GM19452 (cell line): ENCODE measurements at regions not wholly inside any gene's neighbourhood (a gene's known extent, or its start where the extent isn't known, plus 50 kb on each side); places are given as distances from the start of the nearest gene placed in this dataset.
"Not testable (repeated sequence)": the region's sequence is repeated elsewhere in the genome, so short reads cannot be mapped to it uniquely, and the experiment has no call there.

Experiments
- ATAC-seq: cut with Tn5 transposase; IDR thresholded peaks from one replicate; pipeline ENCODE4 v1.9.1; 2021; ENCODE audit not compliant: unreplicated experiment

DNA sequence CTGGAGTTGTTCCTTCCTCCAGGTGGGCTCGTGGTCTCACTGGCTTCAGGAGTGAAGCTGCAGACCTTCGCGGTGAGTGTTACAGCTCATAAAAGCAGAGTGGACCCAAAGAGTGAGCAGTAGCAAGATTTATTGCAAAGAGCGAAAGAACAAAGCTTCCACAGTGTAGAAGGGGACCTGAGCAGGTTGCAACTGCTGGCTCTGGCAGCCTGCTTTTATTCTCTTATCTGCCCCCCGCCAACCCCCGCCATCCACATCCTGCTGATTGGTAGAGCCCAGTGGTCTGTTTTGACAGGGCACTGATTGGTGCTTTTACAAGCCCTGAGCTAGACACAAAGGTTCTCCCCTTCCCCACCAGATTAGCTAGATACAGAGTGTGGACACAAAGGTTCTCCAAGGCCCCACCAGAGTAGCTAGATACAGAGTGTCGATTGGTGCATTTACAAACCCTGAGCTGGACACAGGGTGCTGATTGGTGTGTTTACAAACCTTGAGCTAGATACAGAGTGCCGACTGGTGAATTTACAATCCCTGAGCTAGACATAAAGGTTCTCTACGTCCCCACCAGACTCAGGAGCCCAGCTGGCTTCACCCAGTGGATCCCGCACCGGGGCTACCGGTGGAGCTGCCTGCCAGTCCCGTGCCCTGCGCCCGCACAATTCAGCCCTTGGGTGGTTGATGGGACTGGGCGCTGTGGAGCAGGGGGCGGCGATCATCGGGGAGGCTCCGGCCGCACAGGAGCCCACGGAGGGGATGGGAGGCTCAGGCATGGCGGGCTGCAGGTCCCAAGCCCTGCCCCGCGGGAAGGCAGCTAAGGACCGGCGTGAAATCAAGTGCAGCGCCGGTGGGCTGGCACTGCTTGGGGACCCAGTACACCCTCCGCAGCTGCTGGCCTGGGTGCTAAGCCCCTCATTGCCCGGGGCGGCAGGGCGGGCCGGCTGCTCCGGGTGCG, 999.5 kb upstream of the SPRY2 start:
- ATAC-seq = not testable (repeated sequence)

DNA sequence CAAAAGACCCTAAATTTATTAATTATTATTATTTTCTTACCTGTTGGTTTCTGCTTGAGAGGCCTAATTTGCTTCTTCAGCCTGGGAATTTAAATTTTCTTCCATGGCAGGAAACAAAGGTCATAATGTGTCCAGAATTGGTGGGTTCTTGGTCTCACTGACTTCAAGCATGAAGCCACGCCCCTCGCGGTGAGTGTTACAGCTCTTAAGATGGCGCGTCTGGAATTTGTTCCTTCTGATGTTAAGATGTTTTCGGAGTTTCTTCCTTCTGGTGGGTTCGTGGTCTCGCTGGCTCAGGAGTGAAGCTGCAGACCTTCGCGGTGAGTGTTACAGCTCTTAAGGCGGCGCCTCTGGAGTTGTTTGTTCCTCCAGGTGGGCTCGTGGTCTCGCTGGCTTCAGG, 998.7 kb upstream of the SPRY2 start:
- not testable (repeated sequence) for ATAC-seq

DNA sequence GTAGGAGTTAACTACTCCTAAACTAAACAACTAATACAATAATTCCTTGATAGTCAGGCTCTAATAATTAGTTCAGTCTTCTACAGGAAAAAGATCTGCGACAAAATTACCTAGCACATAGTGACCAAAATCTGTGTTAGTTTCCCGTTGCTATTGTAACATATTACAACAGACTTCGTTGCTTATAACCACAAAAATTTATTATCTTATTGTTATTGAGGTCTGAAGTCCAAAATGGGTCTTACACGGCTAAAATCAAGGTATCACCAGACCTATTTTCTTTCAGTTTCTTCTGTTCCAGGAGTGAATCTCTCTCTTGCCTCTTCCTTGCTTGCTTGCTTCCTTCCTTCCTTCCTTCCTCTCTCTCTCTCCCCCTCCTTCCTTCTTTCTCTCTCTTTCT, 993.6 kb upstream of the SPRY2 start:
- no peak for ATAC-seq

DNA sequence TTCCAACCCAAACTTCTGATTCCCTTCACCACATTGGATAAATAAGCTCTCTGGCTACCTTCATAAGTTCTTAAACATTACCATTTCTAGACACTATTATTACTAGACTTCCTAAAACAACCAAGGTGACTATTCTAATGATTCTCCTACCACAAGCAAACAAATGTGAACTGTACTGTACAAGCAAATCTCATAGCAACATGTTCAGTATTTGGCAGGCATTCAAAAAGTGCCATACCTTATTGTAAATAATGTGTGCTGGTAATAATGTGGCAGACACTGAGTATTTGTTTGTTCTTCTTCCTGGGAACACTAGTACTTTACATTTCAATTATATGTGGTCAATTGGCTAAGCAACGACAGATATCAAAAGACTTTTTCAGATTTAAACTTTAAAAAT, 986.0 kb upstream of the SPRY2 start:
- ATAC-seq = no peak

DNA sequence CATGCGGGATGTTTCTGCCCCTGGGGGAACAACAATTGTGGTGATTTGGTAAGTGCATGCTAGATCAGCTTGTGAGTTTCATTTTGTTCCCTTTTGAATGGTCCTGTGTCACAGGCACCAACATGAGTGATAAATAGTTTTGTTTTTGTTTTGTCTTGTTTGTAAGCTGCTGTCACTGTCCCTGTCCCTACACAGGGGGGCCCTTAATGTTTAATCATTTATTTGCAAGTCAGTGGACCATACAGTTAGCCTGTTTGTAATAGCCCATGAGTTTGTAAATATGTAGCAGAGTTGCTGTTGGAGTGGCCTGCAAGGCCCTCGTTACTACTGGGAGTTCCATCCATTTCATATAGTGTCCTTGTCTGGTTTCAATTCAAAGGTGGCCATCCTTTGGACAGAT, 979.6 kb upstream of the SPRY2 start:
- ATAC-seq = no peak

DNA sequence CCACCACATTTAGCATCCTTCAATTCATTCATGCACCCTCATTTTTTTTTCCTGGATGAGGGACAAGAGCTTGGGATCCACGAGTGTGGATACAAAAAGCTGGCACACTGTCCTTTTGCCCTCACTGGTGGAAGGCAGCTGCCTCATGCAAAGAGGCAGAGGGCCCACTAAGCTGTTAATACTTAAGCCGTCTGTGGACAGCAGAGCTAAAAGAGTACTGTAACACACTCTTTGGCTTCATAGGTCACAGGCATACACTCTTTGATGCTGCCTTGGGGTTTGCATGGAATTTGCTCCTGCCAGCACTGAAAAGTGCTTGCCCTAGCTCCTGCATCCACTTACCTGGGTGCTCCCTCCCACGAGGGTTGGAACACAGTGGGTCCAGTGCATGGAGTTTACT, 978.4 kb upstream of the SPRY2 start:
- no peak for ATAC-seq

DNA sequence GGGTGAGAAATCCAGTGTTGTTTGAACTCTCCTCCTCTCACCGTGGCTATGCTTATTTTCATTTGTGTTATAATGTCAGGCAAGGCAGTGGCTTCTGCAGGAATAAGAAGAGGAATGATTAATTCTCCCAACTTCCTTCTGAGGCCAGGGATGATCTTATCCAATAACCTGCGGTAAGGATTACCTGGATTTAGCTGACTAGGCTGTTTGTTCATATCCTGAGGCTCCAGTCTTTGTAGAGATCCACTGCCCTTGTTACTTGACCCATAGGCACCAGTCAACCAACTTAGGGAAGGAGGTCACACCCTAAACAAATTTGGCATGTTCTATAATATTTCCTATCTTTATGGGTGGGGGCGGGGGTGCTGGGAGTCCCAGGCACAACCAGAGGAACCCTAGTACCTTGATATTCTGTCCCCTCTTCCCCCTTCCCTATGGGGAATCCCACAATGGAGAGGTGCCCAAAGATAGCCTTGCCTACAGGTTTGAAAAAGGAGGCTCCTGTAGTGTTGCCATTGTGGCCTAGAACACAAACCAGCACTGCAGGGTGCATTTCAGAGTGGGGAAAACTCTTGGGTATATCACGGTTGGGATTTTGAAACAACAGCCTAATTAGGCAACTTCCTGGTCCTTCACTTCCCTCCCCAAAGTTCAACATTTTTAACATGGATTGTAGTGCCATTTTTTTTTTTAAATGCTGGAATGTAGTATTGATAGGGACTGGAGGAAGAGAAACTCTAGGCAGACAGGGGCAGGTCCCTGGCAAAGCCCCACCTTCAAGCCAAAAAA, 977.5 kb upstream of the SPRY2 start:
- no peak for ATAC-seq

DNA sequence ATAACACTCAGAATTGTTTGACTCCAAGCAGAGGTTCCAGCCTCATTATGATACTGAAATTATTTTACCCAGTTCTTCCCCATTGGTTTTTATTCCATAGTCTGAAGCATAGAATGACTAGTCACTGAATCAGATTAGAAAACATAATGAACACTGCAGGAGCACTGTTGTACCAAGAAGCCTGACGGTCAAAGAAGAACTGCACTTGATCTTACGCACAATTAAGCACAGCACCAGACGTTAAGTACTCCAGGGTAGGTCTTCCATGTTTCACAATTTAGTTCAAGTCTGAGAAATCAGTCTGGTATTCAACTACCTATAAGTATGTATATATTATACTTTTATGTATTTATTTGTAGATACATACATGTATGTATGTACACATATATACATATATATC, 973.5 kb upstream of the SPRY2 start:
- ATAC-seq = no peak

DNA sequence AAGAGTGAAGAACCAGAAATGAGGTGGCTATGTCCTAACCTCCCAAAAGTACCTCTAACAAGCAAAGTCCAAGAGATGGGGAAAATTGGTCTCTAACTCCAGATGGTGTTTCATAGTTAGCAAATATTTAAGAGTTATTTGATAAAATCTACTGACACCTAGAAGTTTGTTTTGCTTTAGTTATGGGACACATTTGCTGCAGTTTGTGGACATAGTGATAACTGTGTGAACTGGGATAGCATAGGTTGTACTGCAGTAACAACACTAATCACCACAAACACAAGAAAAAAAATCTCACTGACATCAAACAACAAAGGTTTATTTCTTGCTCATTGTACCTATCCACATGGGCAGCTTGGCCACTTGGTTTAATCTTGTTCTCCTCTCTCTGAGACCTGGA, 965.0 kb upstream of the SPRY2 start:
- no peak for ATAC-seq

DNA sequence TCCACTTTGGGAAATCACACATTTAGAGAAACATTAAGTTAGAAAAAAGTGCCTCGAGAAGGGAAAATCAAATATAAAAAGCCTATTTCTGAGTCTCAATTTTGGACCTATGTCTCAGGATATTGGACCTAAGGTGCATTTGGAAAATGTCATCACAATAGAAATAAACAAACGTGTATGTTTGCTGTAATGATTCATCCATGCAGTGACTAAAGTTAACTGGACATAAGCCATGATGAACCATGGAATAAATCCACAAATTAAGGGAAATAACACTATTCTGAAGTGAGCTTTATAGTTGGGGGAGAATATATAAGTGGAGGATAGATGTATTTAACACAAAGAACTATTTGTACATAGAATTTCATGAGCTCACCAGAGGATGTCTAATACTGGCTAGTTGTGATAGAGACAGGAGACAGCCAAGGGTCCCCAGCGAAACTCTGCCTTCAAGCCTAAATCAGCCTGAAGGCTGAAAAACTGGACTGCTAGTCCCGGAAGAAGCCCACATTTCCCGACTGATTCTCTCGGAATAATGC, 963.3 kb upstream of the SPRY2 start:
- ATAC-seq = no peak

DNA sequence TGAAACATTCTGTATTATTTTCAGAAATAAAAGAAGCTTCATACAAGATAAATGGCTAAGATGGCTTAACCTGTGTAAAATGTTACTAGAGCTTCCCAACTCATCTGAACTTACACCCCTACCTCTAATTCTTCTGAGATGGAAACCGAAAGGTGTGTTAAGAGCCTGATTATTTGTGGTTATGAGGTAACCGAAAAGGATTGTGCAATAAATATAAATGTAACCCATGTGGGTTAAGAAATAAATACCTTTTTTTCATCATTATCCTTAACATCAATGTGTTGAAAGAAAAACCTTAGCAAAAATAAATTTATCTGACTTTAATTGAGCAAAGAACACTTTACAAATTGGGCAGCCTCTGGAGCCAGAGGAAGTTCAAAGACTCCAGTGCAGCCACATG, 961.8 kb upstream of the SPRY2 start:
- no peak for ATAC-seq

DNA sequence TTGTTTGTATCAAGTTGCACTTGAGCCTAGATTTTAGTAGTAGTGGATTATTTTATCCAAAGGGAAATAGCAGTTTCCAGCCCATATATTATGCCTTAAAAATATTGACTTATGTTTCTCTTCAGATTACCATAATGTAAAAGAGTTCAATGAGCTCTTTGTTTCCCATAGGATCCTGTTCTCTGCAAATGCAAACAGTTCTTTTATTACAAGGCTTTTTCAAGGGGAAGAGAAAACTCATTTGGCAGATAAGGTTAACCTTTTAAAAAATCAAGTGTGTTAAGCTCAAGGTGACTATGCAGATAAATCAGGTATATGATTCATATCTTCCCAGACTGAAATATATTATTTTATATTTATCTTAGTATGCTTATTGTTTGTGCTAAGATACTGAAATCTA, 961.2 kb upstream of the SPRY2 start:
- no peak for ATAC-seq

DNA sequence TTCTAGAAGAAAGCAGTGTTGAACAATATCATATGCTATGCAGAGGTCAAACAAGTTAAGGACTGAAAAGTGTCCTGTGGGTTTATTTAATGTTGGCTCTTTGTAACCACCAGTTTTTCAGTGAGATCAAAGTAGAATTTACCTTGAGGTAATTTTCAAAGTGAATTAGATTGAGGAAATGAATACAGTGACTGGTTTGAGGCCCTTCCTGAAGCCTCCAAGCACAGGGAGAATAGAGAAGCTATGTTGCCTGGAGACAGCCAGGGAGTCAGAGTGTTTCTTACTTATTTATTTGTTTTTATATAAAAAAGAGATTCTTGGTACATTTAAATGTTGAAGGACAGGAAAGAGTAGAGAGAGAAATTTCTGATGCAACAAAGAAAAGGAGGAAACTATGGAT, 954.3 kb upstream of the SPRY2 start:
- ATAC-seq = no peak

DNA sequence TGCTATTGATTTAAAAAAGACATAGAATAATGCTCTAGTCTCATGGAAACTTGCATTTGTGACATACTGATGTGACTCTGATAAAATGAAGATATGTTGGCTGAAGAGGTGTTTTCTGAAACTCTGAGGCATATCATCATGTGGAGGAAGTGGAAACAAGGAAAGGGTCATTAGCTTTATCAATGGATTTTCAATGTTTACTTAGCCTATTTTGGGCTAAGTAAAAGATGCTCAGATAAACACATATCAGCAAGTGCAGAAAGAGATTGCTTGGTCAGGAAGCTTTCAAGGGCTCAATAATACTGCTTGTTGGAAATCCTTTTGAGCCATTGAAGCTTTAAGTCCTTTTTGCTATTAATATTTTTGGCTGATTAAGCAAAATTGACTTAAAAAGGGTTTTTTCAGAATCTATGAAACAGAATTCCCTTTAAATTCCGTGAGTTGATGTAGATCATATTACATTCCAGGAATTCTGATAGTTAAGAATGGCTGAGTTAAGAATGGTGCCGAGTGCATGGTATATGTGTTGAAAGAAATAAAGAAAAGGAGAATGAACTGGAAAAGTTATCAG, 952.8 kb upstream of the SPRY2 start:
- ATAC-seq = no peak

DNA sequence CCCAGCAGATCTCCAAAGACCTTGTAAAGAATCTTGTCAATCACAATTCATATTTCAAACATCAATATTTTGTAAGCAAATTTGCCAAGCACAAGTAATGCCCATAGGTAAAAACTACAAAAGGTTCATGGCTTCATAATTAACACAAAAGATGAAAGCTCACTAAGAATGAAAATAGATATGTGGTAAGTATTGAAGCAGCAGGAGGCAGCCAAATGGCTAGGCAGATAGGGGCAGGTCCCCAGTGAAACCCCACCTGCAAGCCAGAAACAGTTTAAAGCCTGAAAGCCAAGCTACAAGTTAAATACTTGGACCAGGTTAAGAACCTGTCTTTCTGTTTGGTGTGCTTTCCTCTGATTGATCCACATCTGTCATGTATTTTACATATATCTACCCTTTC, 942.6 kb upstream of the SPRY2 start:
- ATAC-seq = no peak

DNA sequence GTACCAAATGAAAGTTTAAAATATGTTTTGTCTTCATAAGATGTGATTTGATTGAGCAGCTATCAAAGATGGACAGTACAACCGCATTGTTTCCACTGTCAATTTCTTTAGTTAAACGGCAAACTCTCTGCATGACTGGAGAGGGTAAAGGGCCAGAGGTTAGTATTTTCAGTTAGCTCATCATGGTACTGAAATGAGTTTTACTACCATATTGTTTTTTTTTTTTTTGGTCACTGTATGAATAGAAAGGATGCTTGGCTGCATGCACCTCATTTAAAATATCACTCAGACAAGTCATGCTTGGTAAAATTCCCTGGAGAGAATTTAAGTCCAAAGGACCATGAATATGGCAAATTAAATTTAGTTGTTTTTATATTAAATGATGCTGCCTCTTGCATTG, 942.1 kb upstream of the SPRY2 start:
- ATAC-seq = no peak

DNA sequence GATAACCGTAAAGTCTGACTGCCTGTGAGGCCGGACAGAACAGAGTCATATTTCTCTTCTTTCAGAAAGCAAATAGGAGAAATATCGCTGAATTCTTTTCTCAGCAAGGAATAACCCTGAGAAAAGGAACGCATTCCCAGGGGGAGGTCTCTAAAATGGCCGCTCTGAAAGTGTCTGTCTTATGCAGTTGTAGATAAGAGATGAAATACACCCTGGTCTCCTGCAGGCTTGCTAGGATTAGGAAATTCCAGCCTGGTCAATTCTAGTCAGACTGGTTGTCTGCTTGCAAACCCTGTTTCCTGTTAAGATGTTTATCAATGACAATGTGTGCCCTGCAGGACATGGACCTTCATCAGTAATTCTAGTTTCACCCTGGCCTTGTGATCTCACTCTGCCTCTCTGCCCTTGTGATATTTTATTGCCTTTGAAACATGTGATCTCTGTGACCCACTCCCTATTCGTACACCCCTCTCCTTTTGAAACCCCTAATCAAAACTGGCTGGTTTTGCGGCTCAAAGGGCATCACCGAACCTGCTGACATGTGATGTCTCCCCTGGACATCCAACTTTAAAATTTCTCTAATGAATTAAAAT, 934.8 kb upstream of the SPRY2 start:
- no peak for ATAC-seq

DNA sequence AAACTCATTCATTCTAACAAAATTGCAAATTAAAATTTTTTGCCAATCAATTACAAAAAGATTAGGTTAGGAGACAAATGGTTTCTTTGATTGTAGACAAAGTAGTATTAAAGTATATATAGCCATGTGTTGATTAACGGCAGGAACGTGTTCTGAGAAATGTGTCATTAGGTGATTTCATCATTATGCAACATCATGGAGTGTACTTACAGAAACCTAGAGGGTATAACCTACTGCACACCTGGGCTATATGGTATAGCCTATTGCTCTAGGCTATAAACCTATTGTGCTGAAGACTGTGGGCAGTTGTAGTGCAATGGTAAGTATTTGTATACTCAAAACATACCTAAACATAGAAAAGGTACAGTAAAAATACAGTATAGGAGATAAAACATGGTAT, 906.8 kb upstream of the SPRY2 start:
- no peak for ATAC-seq

DNA sequence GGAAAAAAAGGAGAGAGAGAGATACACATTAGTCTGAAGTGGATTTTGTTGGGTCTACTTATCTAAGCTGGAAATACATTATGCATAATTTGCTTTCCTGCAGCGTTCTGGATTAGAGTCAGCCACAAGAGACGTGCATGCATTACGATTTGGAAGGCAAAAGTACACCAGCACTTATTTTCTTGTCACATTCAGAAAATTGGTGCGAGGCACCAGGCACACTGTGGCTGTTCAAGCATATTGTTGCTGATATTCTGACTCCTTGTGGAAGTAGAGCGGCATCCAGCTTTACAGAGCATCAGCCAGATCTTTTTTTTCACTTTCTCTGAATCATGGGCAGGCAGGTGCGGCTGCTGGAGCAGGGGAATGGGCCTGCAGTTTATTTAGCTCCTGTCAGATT, 905.6 kb upstream of the SPRY2 start:
- no peak for ATAC-seq

DNA sequence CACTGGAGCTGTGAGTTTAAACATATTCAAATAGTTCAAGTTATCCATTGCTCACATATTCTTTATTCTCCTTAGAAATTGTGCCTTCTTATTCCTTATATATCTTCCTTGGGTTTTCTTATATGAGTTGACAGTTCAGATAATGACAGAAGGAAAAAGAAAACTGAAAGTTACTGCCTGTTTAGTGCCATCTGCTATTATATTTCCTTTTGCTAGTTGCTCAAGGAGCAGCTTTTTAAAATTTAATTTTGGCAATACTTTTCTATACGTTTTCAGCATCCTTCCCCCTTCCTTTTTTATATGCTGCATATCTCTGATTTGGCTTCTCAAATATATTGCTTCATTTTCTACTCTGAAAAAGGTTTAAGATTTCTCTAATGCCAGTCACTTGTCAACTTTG, 903.1 kb upstream of the SPRY2 start:
- no peak for ATAC-seq

DNA sequence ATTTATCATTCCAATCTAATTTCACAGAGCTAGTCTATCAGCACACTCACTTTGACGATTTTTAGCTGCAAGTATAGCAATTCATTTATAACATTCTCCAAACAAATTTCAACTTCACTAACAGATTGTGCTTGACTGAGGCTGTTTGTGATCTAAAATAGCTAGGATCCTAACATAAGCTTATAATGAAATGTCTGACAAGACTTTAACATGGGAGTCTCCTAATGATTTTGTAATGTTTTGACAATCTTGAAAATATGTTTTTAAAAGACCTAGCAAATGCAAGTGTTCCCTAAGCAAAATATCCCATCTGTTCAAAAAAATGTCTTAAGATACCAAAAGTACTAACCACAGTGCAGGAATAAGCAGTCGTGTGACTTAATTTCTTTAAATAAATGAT, 889.5 kb upstream of the SPRY2 start:
- ATAC-seq = no peak
